Sigmoid colon (tissue), 4 donors: ENCODE measurements at regions not wholly inside any gene's neighbourhood (a gene's known extent, or its start where the extent isn't known, plus 50 kb on each side); places are given as distances from the start of the nearest gene placed in this dataset.

ENCODE experiments used
- EP300 ChIP-seq, 4 donors: sonication (generic); formaldehyde crosslinking; IDR thresholded peaks; one replicate each; pipeline ENCODE4 v1.6.1; 2017; ENCODE audit warnings: antibody characterized with exemption in 4 of 4
- POLR2A ChIP-seq, 2 donors: fragments of 450-650 bp; IDR thresholded peaks; one replicate each; pipeline ENCODE4 v1.6.1; 2016; ENCODE audit warnings: antibody characterized with exemption in 2 of 2, mild to moderate bottlenecking in 2 of 2, moderate library complexity in 2 of 2
- POLR2AphosphoS5 ChIP-seq, 4 donors: sonication (generic); formaldehyde crosslinking; IDR thresholded peaks; one replicate each; pipeline ENCODE4 v1.6.1; 2017; ENCODE audit warnings: antibody characterized with exemption in 4 of 4
- TF ChIP-seq, protein P1 (sequence below), 4 experiments: fragments of 450-650 bp in 3 of 4; fragments of 200-600 bp in 1 of 4; IDR thresholded peaks; one replicate each; pipeline ENCODE4 v1.5.1; 2016 to 2019; ENCODE audit warnings: antibody characterized with exemption in 4 of 4, mild to moderate bottlenecking in 3 of 4, moderate library complexity in 2 of 4

DNA sequence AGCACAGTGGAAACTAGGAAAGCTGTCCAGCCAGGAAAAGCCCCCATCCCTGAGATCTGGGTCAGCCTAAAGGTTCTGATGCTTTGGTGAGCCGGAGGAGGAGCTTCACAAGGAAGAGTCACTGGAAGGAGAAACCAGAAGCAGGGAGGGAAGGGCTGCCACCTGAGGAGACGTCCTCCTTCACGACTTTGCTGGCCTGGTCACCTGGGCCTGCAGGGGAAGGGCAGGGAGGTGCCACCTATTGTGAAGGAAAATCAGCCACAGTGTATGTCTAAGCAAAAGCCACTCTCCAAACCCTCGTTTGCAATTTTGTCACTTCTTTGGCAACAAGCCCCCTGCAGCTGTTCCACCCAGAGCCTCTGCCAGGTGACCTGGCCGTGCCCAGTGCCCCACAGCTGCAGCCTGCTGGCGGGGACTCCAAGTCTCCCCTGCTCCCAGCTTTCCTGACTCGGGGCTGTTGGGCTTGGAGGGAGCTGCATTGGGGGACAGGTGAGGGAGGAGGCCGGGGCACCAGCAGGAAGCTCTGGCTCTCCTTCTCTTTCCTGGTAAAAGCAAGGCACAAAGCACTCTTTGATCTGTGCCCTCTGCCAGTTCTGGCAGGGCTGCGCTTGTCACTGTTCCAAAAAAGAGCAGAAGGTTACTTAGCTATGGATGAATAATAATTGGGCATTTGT, 120.9 kb upstream of the BCL2L14 start:
- TF ChIP-seq, protein P1, sequence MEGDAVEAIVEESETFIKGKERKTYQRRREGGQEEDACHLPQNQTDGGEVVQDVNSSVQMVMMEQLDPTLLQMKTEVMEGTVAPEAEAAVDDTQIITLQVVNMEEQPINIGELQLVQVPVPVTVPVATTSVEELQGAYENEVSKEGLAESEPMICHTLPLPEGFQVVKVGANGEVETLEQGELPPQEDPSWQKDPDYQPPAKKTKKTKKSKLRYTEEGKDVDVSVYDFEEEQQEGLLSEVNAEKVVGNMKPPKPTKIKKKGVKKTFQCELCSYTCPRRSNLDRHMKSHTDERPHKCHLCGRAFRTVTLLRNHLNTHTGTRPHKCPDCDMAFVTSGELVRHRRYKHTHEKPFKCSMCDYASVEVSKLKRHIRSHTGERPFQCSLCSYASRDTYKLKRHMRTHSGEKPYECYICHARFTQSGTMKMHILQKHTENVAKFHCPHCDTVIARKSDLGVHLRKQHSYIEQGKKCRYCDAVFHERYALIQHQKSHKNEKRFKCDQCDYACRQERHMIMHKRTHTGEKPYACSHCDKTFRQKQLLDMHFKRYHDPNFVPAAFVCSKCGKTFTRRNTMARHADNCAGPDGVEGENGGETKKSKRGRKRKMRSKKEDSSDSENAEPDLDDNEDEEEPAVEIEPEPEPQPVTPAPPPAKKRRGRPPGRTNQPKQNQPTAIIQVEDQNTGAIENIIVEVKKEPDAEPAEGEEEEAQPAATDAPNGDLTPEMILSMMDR (IDR thresholded peaks at IDR 0.05): no peak
- TF ChIP-seq POLR2AphosphoS5 (IDR thresholded peaks at IDR 0.05): no peak
- TF ChIP-seq POLR2A (IDR thresholded peaks at IDR 0.05): no peak
- TF ChIP-seq EP300 (IDR thresholded peaks at IDR 0.05): no peak
